ENCODE measurements at regions not wholly inside any gene's neighbourhood (a gene's known extent, or its start where the extent isn't known, plus 50 kb on each side); places are given as distances from the start of the nearest gene placed in this dataset.

GRCh38 chr1:97986041-97987005, 65.5 kb upstream of the DPYD start:
- DNase-seq (ENCODE audit: low read depth) = peak; percentile 20

- no peak for DNase-seq (ENCODE audit: low read depth)
Measured at GRCh38 chr1:97983126-97983525, 62.3 kb upstream of the DPYD start.

GRCh38 chr1:97980530-97980929, 59.7 kb upstream of the DPYD start:
- no peak for DNase-seq (ENCODE audit: low read depth)

- DNase-seq (ENCODE audit: low read depth) = no peak
Measured at GRCh38 chr1:97976801-97977200, 56.0 kb upstream of the DPYD start.

All from M059J (cell line).